ENCODE measurements at regions not wholly inside any gene's neighbourhood (a gene's known extent, or its start where the extent isn't known, plus 50 kb on each side); places are given as distances from the start of the nearest gene placed in this dataset.
A peak's percentile ranks its signal among the peaks of the same experiment; 100 is the strongest.

DNA sequence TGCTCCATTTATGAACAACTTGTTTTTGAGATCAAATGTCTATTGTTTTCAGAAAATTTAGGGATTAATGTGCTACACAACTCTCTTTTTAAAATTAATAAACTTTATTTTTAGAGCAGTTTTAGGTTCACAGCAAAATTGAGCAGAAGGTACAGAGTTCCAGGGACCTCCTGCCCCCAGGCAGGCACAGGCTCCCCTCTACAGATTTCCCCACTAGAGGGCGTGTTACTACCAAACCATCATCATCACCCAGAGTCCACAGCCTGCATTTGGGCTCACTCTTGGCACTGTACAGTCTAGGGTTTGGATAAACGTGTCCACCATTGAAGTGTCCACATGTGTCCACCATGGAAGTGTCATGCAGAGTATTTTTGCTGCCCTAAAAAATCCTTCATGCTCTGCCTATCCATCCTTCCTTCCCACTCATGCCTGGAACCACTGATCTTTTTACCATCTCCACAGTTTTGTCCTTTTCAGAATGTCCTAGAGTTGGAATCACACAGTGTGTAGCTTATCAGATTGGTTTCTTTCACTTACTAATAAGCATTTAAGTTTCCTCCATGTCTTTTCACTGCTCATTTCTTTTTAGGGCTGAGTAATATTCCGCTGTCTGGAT lies 61.7 kb downstream of the MRPL36 start:
- Histone ChIP-seq H3K27ac (no peak overlapping the region), H3K79me2 (no peaks in the 10 kb centered on the region), H3K9me3 (ENCODE audit: low read depth) (no peaks in the 10 kb centered on the region), H2AFZ (no peak overlapping the region), H3K4me3 (no peak overlapping the region), H3K36me3 (replicated peaks; ENCODE audit: insufficient read depth, low read depth) (no peaks in the 10 kb centered on the region), H4K20me1 (ENCODE audit: insufficient read depth, poor library complexity, severe bottlenecking) (no peaks in the 10 kb centered on the region), H3K9me2 (replicated peaks; ENCODE audit: insufficient read depth) (no peaks in the 10 kb centered on the region), H3K4me2 (no peak overlapping the region), H3K27me3 (no peaks in the 10 kb centered on the region), H3K4me1 (ENCODE audit: insufficient read depth) (no peaks in the 10 kb centered on the region)
- WGBS (ENCODE audit: low lambda C conversion rate, missing lambda C conversion rate): 39% methylated on average over 3 of the region's 3 CpGs
- TF ChIP-seq, protein P1, sequence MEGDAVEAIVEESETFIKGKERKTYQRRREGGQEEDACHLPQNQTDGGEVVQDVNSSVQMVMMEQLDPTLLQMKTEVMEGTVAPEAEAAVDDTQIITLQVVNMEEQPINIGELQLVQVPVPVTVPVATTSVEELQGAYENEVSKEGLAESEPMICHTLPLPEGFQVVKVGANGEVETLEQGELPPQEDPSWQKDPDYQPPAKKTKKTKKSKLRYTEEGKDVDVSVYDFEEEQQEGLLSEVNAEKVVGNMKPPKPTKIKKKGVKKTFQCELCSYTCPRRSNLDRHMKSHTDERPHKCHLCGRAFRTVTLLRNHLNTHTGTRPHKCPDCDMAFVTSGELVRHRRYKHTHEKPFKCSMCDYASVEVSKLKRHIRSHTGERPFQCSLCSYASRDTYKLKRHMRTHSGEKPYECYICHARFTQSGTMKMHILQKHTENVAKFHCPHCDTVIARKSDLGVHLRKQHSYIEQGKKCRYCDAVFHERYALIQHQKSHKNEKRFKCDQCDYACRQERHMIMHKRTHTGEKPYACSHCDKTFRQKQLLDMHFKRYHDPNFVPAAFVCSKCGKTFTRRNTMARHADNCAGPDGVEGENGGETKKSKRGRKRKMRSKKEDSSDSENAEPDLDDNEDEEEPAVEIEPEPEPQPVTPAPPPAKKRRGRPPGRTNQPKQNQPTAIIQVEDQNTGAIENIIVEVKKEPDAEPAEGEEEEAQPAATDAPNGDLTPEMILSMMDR (IDR thresholded peaks at IDR 0.05; ENCODE audit: poor library complexity): peak; percentile 40
- no peak for TF ChIP-seq EZH2phosphoT487 (IDR thresholded peaks at IDR 0.05; ENCODE audit: low read depth, severe bottlenecking, unreplicated experiment)
- no peak for TF ChIP-seq EZH2 (IDR thresholded peaks at IDR 0.05; ENCODE audit: borderline replicate concordance)
- DNase-seq (ENCODE audit: low spot score): no peak

DNA sequence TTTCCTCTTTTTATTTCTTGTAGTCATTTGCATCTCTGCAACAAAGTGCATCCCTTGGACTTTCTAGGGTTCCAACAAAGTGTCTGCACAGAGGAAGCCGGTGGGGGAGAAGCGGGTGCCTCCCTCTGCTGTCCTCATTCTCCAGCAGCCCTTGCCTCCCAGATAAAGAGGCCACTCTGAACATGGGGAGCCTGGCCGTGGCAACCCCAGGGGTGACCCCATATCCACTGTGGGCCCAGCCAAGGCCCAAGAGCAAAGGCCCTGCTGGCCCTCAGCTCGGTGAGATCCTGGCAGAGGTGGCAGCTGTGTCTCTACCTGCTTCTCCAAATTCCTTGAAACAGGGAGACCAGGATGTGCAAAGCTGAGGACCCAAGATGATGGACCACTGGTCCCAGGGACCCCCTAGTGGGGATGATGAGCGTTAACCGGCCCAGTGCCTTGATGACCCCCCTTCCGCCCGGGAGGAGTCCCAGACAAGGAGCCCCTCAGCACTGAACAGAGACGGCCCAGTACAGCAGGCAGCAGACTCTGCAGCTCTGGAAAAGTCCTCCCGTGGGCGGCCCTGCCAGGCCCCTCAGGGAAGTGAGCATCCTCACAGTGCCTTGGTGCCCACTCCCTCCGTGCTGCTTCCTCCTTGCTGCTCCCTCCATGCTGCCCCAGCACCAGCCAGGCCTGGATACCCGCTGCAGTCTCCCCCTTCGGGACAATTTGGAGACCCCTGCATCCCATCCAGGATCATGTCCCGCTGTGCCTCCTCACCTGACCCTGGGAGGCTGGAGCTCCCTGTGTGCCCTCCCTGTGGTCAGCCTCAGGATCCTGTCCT lies 62.5 kb downstream of the MRPL36 start:
- Histone ChIP-seq H3K4me3 (no peak overlapping the region), H3K4me1 (ENCODE audit: insufficient read depth) (no peaks in the 10 kb centered on the region), H3K9me3 (ENCODE audit: low read depth) (no peaks in the 10 kb centered on the region), H2AFZ (no peak overlapping the region), H3K4me2 (no peak overlapping the region), H4K20me1 (ENCODE audit: insufficient read depth, poor library complexity, severe bottlenecking) (no peaks in the 10 kb centered on the region), H3K27me3 (no peaks in the 10 kb centered on the region), H3K79me2 (no peaks in the 10 kb centered on the region), H3K9me2 (replicated peaks; ENCODE audit: insufficient read depth) (no peaks in the 10 kb centered on the region), H3K36me3 (replicated peaks; ENCODE audit: insufficient read depth, low read depth) (no peaks in the 10 kb centered on the region), H3K27ac (no peak overlapping the region)
- WGBS (ENCODE audit: low lambda C conversion rate, missing lambda C conversion rate): 80% methylated on average over 15 of the region's 15 CpGs
- TF ChIP-seq, protein P1 (IDR thresholded peaks at IDR 0.05; ENCODE audit: poor library complexity): no peak
- TF ChIP-seq EZH2phosphoT487 (IDR thresholded peaks at IDR 0.05; ENCODE audit: low read depth, severe bottlenecking, unreplicated experiment): no peak
- no peak for TF ChIP-seq EZH2 (IDR thresholded peaks at IDR 0.05; ENCODE audit: borderline replicate concordance)
- no peak for DNase-seq (ENCODE audit: low spot score)

DNA sequence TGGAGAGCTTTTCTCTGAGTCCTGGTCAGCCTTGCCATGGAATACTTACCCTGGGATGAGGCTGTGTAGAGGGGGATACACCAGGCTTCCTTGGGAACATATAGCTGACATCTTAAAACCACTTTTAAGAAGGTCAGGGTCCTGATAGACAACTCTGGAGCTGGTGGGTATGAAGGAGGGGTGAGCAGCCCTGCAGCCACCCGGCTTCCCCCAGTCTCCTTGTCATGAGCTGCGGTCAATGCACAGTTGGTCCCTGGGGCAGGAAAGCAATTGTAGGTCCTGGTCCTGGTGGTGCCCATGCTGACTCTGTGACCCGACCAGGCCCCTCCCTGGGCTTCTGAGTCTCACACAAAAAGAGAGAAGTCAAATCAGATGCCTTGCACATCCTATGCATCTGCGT lies 63.6 kb downstream of the MRPL36 start:
- Histone ChIP-seq H4K20me1 (ENCODE audit: insufficient read depth, poor library complexity, severe bottlenecking) (no peaks in the 10 kb centered on the region), H3K9me3 (ENCODE audit: low read depth) (no peaks in the 10 kb centered on the region), H3K79me2 (no peaks in the 10 kb centered on the region), H2AFZ (no peak overlapping the region), H3K9me2 (replicated peaks; ENCODE audit: insufficient read depth) (no peaks in the 10 kb centered on the region), H3K27ac (no peak overlapping the region), H3K4me1 (ENCODE audit: insufficient read depth) (no peaks in the 10 kb centered on the region), H3K36me3 (replicated peaks; ENCODE audit: insufficient read depth, low read depth) (no peaks in the 10 kb centered on the region), H3K4me3 (no peak overlapping the region), H3K27me3 (no peaks in the 10 kb centered on the region), H3K4me2 (no peak overlapping the region)
- WGBS (ENCODE audit: low lambda C conversion rate, missing lambda C conversion rate): 85% methylated on average over 4 of the region's 4 CpGs
- TF ChIP-seq EZH2phosphoT487 (IDR thresholded peaks at IDR 0.05; ENCODE audit: low read depth, severe bottlenecking, unreplicated experiment) (no peak), EZH2 (IDR thresholded peaks at IDR 0.05; ENCODE audit: borderline replicate concordance) (no peak)
- TF ChIP-seq, protein P1 (IDR thresholded peaks at IDR 0.05; ENCODE audit: poor library complexity): no peak
- DNase-seq (ENCODE audit: low spot score): no peak
